PC-3 (cell line): ENCODE measurements at regions not wholly inside any gene's neighbourhood (a gene's known extent, or its start where the extent isn't known, plus 50 kb on each side); places are given as distances from the start of the nearest gene placed in this dataset.

ENCODE experiments used
- CTCF ChIP-seq: fragments of 300-600 bp; sonication (generic); conservative IDR thresholded peaks from 2 replicates; pipeline ENCODE4 v1.5.1; 2017; ENCODE audit warnings: antibody characterized with exemption, low read depth, mild to moderate bottlenecking, low read length
- EZH2 ChIP-seq: fragments of 300-600 bp; sonication (generic); IDR thresholded peaks from one replicate; pipeline ENCODE4 v1.6.1; 2017; ENCODE audit warnings: antibody characterized with exemption, mild to moderate bottlenecking, low read length; ENCODE audit not compliant: unreplicated experiment
- EZH2phosphoT487 ChIP-seq: fragments of 300-600 bp; sonication (generic); IDR thresholded peaks from 2 replicates; pipeline ENCODE4 v1.6.1; 2018; ENCODE audit warnings: mild to moderate bottlenecking, antibody characterized with exemption, low read length, borderline replicate concordance

GRCh38 chr14:62409626-62410300 is 635.5 kb downstream of the KCNH5 start:
- no peak for TF ChIP-seq CTCF
- no peak for TF ChIP-seq EZH2
- no peak for TF ChIP-seq EZH2phosphoT487
